NCI-H774 (cell line): ENCODE measurements at regions not wholly inside any gene's neighbourhood (a gene's known extent, or its start where the extent isn't known, plus 50 kb on each side); places are given as distances from the start of the nearest gene placed in this dataset.

Experiments used
- DNase-seq: peaks from one replicate; lab custom pipeline; 2025; lab: John Stamatoyannopoulos, UW

GRCh38 chr11:45347348-45348082, 61.4 kb upstream of the SYT13 start:
- no peak for DNase-seq

GRCh38 chr11:45345491-45345890, 59.4 kb upstream of the SYT13 start:
- no peak for DNase-seq

GRCh38 chr11:45344028-45344427, 57.9 kb upstream of the SYT13 start:
- DNase-seq = no peak

GRCh38 chr11:45343444-45343843, 57.3 kb upstream of the SYT13 start:
- no peak for DNase-seq

GRCh38 chr11:45341372-45341771, 55.2 kb upstream of the SYT13 start:
- no peak for DNase-seq

- DNase-seq = peak; percentile 87
Measured at GRCh38 chr11:45339729-45340519, 53.8 kb upstream of the SYT13 start.

GRCh38 chr11:45337583-45338360, 51.6 kb upstream of the SYT13 start:
- no peak for DNase-seq

GRCh38 chr11:45336136-45336535, 50.0 kb upstream of the SYT13 start:
- DNase-seq = no peak
